GM20431 (cell line): ENCODE measurements at regions not wholly inside any gene's neighbourhood (a gene's known extent, or its start where the extent isn't known, plus 50 kb on each side); places are given as distances from the start of the nearest gene placed in this dataset.
"Not testable (repeated sequence)": the region's sequence is repeated elsewhere in the genome, so short reads cannot be mapped to it uniquely, and the experiment has no call there.

ENCODE experiments used
- in situ Hi-C: fragments of 300-500 bp; cut with MseI, MboI; formaldehyde crosslinking; loops from one replicate; pipeline ENCODE4 v1.15.0; 2020; ENCODE audit warnings: low sequenced_read_pairs; ENCODE audit not compliant: unreplicated experiment

DNA sequence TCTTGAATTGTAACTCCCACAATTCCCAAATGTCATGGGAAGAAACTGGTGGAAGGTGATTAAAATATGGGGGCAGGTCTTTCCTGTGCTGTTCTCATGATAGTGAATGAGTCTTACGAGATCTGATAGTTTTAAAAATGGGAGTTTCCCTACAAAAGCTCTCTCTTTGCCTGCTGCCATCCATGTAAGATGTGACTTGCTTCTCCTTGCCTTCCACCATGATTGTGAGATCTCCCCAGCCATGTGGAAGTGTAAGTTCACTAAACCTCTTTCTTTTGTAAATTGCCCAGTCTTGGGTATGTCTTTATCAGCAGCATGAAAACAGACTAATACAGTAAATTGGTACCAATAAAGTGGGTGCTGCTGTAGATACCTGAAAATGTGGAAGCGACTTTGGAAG is 245.0 kb downstream of the PTGER3 start:
- in situ Hi-C loops, result not testable (repeated sequence)

- in situ Hi-C loops, result no loop called here
These were observed 242.0 kb downstream of the PTGER3 start for GRCh38 chr1:70805641-70806040.

- in situ Hi-C loops, result no loop called here
These were observed 240.4 kb downstream of the PTGER3 start for GRCh38 chr1:70807088-70807664.

DNA sequence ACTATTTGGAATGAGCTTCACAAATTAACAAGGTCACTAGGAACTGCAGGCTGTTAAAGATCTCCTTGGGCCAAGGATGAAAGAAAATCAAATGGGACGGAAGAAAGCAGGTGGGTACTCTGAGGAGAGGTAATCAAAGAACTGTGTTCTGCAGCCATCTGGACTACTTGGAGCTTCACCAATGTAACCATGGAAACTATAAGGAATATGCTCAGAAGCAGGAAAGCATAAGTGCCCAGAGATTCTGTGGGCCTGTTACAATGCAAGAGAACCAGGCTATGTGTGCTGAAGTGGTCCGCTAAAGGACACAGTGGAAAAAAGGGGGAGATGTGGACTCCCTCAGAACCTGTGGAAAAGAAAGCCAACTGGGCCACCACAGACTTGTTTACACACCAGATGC is 238.5 kb downstream of the PTGER3 start:
- in situ Hi-C loops, result no loop called here

- in situ Hi-C loops, result no loop called here
These were observed 235.8 kb downstream of the PTGER3 start for GRCh38 chr1:70811815-70812214.

DNA sequence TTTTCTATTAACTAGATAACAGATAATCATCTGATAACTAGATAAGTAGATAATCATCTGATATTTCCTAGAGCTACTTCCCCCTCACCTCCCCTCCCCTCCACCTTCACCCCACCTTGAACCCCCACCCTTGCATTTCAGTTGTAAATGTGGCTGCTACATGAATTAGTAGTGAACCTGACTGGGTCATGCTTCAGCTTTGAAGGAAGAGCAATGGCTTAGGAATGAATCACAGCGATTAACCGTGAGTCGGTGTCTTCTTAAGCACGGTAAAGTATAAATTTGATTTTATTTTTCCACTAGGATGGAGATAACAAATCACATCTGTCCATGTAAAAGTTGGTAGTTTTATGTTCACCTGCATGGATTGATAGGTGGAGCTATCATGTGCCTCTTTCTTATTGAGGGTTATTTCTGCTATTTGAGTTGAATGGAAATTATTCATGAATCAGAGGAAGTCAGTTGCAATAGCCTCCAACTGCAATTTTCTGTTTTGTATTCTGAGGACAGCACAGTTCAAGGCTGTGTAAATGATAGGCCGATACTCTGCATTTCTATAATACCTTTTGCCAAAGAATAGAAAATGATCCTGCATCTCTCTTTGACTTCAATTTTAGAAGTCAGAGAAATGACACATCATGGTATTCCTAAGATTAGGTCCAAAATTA is 235.0 kb downstream of the PTGER3 start:
- in situ Hi-C loops, result no loop called here

DNA sequence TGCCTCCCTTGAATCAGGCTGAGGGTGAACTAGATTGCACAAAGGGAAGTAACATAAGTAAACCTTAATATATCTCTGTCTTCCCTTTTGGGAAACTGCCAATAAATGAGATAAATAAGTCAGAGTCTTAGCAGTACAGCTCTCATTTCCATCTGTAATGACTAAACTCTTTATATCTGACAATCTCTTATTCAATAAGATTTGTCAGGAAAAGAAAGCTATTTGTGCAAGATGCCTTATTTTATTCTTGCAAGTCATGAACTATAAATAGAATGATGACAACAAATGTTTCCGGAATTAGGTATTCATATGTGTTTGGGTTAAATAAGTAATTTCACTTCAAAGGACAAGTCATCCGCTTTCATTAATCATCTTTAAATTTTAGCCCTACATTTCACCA is 229.2 kb downstream of the PTGER3 start:
- in situ Hi-C loops, result no loop called here

DNA sequence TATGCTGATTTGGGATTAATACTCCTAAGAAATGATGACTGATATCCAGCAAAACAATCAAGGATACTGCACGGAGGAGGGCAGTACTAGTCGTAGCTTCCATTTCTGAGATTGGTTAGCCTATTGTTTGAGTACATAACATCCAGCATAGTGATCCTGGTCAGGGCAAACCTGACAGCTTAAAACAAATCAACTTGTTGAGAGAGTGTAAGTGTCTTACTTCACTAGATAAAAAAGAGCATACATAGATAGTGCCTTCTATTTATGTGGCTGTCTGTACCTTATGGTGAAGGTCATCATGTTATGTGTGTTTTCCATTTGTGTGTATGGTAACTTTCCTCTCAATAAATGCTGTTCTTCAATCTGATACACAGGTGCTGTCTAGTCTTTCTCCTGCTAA is 228.4 kb downstream of the PTGER3 start:
- in situ Hi-C loops, result no loop called here

DNA sequence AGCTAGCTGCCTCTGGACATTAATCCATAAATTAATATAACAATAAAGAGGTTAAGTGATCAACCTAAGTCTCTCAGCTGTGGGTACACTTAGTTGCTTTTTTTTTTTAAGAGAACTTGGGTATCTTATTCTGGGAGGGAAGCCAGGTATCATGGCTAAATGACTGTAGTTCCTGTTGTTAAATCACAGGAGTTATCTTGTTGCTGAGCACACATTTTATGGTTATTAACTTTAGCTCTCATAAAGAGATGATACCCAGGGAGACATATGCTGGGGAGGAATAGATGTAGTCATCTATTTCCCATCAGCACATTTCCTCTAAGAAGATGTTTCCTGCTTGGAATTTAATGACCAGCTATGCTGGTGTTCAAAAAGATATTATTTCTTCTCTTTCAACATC is 227.8 kb downstream of the PTGER3 start:
- in situ Hi-C loops, result no loop called here

DNA sequence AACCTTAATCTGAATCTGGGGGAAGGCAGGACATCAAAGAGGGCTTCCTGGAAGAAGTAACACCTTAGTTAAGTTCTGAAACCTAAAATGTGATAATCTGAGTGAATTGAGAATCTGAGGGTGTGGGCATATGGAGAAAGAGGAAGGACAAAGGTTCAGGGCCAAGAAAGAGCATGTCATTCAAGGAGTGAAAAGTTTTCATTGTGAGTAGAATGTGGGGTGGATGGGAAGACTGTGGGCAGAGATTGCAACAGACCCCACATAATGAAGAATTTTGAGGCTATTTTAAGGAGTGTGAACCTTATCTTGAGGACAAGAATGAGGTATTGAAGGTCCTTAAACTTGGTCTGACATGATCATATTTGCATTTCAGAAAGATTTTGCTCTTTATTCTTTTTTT is 227.2 kb downstream of the PTGER3 start:
- in situ Hi-C loops, result no loop called here

DNA sequence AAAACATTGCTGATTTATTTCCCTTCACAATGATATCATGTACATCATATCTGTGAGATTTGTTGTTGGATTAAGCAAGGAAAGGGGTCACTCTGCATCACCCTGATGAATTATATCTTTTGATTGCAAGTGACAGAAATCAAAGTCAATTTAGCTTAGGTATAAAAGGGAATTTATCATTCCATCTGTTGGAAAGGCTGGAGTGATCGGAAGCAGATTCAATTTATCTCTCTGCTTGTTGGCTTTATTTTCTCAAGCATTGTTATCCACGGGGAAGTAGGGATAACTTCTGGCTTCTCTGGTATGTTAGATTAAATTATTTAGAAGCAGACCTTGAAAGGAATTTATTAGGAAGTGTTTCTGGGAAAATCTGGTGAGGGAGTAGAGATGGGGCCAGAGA is 226.6 kb downstream of the PTGER3 start:
- in situ Hi-C loops, result no loop called here

- in situ Hi-C loops, result no loop called here
These were observed 221.2 kb downstream of the PTGER3 start for GRCh38 chr1:70826428-70826827.

- in situ Hi-C loops, result no loop called here
These were observed 220.6 kb downstream of the PTGER3 start for GRCh38 chr1:70827030-70827429.

GRCh38 chr1:70828177-70828576 is 219.4 kb downstream of the PTGER3 start:
- in situ Hi-C loops, result no loop called here

DNA sequence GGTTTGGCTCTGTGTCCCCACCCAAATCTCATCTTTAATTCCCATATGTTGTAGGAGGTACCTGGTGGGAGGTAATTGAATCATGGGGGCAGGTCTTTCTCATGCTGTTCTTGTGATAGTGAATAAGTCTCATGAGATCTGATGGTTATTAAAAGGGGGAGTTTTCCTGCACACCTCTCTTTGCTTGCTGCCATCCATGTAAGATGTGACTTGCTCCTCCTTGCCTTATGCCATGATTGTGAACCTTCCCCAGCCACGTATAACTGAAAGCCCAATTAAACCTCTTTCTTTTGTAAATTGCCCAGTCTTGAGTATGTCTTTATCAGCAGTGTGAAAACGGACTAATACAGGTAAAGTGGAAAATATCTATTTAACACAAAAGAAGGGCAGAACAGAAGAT is 213.3 kb downstream of the PTGER3 start:
- in situ Hi-C loops, result not testable (repeated sequence)

- in situ Hi-C loops, result no loop called here
These were observed 211.2 kb downstream of the PTGER3 start for GRCh38 chr1:70836456-70836855.

DNA sequence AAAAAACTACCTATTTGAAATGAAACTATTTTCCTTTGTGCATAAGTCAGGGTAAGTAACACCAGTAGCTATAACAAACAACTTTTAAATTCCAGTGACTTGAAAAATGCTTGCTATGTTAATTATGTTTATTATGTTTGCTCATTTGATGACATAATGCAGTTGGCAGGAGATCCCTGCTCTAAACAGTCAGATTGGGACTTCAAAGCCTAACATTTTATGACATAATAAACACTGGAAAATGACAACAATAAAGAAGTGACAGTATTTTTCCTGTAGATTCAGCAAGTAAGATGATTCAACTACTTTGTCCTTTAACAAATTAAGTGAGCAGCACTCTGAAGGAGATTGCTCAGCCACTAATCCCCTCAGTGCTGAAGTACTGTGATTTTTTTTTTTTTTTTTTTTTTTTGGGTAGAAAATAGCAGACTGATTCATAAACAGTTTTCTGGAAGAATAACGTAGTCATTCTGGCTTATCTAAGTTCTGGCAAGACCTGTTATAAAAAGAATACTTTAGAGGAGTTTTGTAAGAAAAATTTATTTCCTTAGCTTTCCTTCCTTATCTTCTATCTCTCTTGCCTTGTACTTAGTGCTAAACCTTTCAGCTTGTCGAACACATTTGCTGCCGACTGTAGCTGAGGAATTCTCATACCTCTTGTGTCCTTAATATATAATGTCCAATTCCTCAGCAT is 207.2 kb downstream of the PTGER3 start:
- in situ Hi-C loops, result no loop called here

GRCh38 chr1:70842562-70842961 is 205.1 kb downstream of the PTGER3 start:
- in situ Hi-C loops, result no loop called here

DNA sequence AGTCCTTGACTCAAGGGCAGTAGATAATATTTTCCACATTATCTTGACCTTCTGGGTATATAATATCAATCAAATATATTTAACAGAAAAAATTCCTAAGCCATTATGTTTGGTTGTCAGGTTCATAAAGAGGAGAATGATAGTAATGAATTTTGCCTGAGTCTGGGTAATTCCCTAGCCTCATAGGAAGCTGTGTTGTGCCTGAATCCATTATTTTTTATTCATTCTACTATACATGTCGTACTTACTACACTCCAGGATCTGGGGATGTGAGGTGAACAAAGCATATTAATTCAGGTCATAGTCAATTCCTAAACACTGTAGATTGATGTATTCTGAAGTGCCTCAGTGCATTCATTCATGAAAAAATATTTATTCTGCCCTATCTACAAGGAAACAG is 204.2 kb downstream of the PTGER3 start:
- in situ Hi-C loops, result no loop called here

DNA sequence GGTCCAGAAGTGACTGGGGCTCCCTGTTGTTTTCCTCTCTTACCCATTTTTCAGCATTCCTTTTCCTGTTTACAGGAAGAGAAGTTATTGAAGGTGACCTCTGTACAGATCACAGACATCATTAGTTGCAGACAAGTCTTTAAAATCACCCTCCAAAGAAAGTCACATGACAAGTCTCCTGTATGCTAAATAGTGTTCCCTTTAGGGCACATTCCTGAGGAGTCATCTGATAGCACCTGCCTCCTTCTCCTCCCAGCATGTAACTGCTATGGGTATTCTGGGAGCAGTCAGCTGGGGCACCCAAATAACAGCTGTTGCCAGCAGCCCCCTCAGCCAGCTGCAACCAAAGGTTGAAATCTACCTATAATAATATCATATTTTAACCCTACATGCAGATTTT is 200.6 kb downstream of the PTGER3 start:
- in situ Hi-C loops, result no loop called here

- in situ Hi-C loops, result no loop called here
These were observed 192.4 kb downstream of the PTGER3 start for GRCh38 chr1:70855203-70855602.

DNA sequence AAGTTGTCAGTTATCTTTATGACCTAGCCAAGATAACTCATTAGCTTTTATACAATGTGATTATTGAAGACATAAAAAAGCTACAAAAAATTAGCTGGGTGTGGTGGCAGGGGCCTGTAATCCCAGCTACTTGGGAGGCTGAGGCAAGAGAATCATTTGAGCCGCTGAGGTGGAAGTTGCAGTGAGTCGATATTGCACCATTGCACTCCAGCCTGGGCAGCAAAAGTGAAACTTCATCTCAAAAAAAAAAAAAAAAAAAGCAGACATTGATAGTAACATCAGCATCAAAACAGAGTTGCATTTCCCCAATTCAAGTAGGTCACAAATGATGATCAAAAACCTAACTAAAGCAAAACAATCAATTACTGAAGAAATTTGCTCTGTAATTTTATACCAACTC is 191.4 kb downstream of the PTGER3 start:
- in situ Hi-C loops, result no loop called here
